ENCODE measurements at regions not wholly inside any gene's neighbourhood (a gene's known extent, or its start where the extent isn't known, plus 50 kb on each side); places are given as distances from the start of the nearest gene placed in this dataset.

DNA sequence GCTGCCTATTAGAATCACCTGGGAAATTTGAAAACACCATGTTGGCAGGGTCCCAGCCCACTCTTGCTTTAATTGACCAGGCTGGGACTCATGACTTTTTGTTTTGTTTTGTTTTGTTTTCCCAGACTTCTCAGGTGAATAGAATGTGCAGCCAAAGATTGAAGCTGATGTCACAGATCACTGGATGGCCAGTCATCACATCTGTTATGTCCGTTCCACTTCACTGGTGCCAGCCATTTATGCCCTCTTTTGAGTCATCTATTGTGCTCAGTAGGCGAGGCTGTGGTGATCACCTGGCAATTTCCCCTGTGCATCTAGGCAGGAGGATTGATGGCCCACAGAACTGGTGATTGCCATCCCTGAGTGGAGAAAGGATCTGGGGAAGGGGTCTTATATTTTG, 297.3 kb downstream of the INSC start:
- H3K9ac ChIP-seq (ENCODE audit: low read depth in 2 of 2, low read length in 2 of 2): no peak overlapping the region
- no peak for DNase-seq
- H3K27me3 ChIP-seq: no peaks in the 10 kb centered on the region
- TF ChIP-seq, protein P1, sequence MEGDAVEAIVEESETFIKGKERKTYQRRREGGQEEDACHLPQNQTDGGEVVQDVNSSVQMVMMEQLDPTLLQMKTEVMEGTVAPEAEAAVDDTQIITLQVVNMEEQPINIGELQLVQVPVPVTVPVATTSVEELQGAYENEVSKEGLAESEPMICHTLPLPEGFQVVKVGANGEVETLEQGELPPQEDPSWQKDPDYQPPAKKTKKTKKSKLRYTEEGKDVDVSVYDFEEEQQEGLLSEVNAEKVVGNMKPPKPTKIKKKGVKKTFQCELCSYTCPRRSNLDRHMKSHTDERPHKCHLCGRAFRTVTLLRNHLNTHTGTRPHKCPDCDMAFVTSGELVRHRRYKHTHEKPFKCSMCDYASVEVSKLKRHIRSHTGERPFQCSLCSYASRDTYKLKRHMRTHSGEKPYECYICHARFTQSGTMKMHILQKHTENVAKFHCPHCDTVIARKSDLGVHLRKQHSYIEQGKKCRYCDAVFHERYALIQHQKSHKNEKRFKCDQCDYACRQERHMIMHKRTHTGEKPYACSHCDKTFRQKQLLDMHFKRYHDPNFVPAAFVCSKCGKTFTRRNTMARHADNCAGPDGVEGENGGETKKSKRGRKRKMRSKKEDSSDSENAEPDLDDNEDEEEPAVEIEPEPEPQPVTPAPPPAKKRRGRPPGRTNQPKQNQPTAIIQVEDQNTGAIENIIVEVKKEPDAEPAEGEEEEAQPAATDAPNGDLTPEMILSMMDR (IDR thresholded peaks at IDR 0.05): no peak
- intact Hi-C loops (cut with DNase I): no loop called here
- H3K4me1 ChIP-seq: no peaks in the 10 kb centered on the region
- no peak overlapping the region for H3K27ac ChIP-seq
- H3K36me3 ChIP-seq: no peaks in the 10 kb centered on the region
- H3K9me3 ChIP-seq: no peaks in the 10 kb centered on the region
- no peak overlapping the region for H3K4me3 ChIP-seq

DNA sequence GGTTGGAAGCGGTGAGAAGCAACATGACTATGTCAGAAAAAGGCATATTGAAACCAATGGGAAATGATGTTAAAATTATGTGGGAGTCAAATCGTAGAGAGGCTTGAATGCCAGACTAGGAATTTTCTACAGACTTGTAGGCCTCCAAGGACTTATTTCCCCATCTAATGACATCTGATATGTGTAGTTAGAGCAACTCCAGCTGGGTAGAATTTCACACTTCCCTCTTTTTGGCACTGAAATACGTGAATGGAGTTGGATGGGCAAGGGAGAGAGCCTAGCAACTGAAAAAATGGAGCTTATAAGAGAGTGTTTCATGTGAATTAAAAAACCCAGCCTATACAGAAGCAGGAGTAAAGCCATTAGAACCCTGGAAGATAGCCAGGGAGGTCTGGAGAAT, 304.2 kb downstream of the INSC start:
- Histone ChIP-seq H3K9me3 (no peaks in the 10 kb centered on the region), H3K4me3 (no peak overlapping the region), H3K27ac (no peak overlapping the region), H3K27me3 (no peaks in the 10 kb centered on the region), H3K9ac (ENCODE audit: low read depth in 2 of 2, low read length in 2 of 2) (no peak overlapping the region), H3K4me1 (no peaks in the 10 kb centered on the region), H3K36me3 (no peaks in the 10 kb centered on the region)
- intact Hi-C loops (cut with DNase I): no loop called here
- TF ChIP-seq, protein P1 (IDR thresholded peaks at IDR 0.05): no peak
- no peak for DNase-seq

GRCh38 chr11:15419696-15420095, 305.0 kb downstream of the INSC start:
- no peaks in the 10 kb centered on the region for H3K36me3 ChIP-seq
- TF ChIP-seq, protein P1 (IDR thresholded peaks at IDR 0.05): no peak
- H3K27ac ChIP-seq: no peak overlapping the region
- H3K4me3 ChIP-seq: no peak overlapping the region
- H3K9ac ChIP-seq (ENCODE audit: low read depth in 2 of 2, low read length in 2 of 2): no peak overlapping the region
- no peaks in the 10 kb centered on the region for H3K4me1 ChIP-seq
- H3K27me3 ChIP-seq: no peaks in the 10 kb centered on the region
- intact Hi-C loops (cut with DNase I): no loop called here
- H3K9me3 ChIP-seq: no peaks in the 10 kb centered on the region
- no peak for DNase-seq

- TF ChIP-seq, protein P1 (IDR thresholded peaks at IDR 0.05): no peak
- H3K4me1 ChIP-seq: no peaks in the 10 kb centered on the region
- intact Hi-C loops (cut with DNase I): no loop called here
- no peak overlapping the region for H3K9ac ChIP-seq (ENCODE audit: low read depth in 2 of 2, low read length in 2 of 2)
- DNase-seq: no peak
- no peak overlapping the region for H3K27ac ChIP-seq
- H3K4me3 ChIP-seq: no peak overlapping the region
- H3K9me3 ChIP-seq: no peaks in the 10 kb centered on the region
- no peaks in the 10 kb centered on the region for H3K27me3 ChIP-seq
- H3K36me3 ChIP-seq: no peaks in the 10 kb centered on the region
These were observed 315.7 kb downstream of the INSC start for GRCh38 chr11:15430381-15430780.

- H3K36me3 ChIP-seq: no peaks in the 10 kb centered on the region
- no peak for DNase-seq
- no peaks in the 10 kb centered on the region for H3K27me3 ChIP-seq
- no peak overlapping the region for H3K27ac ChIP-seq
- H3K9me3 ChIP-seq: no peaks in the 10 kb centered on the region
- intact Hi-C loops (cut with DNase I): no loop called here
- H3K4me1 ChIP-seq: no peaks in the 10 kb centered on the region
- H3K4me3 ChIP-seq: no peak overlapping the region
- no peak overlapping the region for H3K9ac ChIP-seq (ENCODE audit: low read depth in 2 of 2, low read length in 2 of 2)
- TF ChIP-seq, protein P1 (IDR thresholded peaks at IDR 0.05): no peak
These were observed 319.8 kb downstream of the INSC start for GRCh38 chr11:15434529-15434928.

DNA sequence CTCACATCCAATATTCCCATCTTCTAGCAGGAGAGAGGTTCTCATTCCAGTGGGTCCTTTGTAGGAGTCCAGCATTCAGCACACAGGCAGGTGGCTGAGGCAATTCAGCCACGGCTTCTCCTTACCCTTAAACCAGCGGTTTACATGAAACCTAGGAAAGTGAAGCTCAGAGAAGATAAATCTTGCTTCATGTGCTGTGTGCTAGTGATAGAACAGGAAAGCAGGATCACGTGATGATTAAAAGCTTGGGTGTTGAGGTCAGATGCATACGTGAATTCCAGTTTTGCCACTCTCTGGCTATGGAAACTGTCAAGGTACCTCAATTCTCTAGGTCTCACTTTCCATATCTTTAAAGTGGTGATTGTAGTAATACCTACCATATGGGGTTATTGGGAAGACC, 331.6 kb downstream of the INSC start:
- Histone ChIP-seq H3K27ac (no peak overlapping the region), H3K4me1 (no peaks in the 10 kb centered on the region), H3K4me3 (no peak overlapping the region), H3K9ac (ENCODE audit: low read depth in 2 of 2, low read length in 2 of 2) (no peak overlapping the region), H3K9me3 (no peaks in the 10 kb centered on the region), H3K27me3 (no peaks in the 10 kb centered on the region), H3K36me3 (no peaks in the 10 kb centered on the region)
- intact Hi-C loops (cut with DNase I): no loop called here
- TF ChIP-seq, protein P1 (IDR thresholded peaks at IDR 0.05): no peak
- DNase-seq: no peak
